H9 (cell line): ENCODE measurements at regions not wholly inside any gene's neighbourhood (a gene's known extent, or its start where the extent isn't known, plus 50 kb on each side); places are given as distances from the start of the nearest gene placed in this dataset.
A peak's percentile ranks its signal among the peaks of the same experiment; 100 is the strongest.

ENCODE experiments used
- DNase-seq: peaks from one replicate; pipeline ENCODE4 v3.0.0-alpha.2; 2017
- H2AFZ ChIP-seq: one replicate; pipeline ENCODE4 v1.6.1; 2013; ENCODE audit warnings: mild to moderate bottlenecking, low read length, control low read depth, moderate library complexity
- H2AK5ac ChIP-seq: 2 replicates; pipeline ENCODE4 v1.6.1; 2013; ENCODE audit warnings: low read length, control low read depth, mixed read lengths; ENCODE audit not compliant: insufficient read length
- H2BK120ac ChIP-seq: one replicate; pipeline ENCODE4 v1.6.1; 2013; ENCODE audit warnings: low read depth, mild to moderate bottlenecking, low read length, control low read depth, inconsistent platforms; ENCODE audit not compliant: poor library complexity, severe bottlenecking
- H2BK12ac ChIP-seq: 2 replicates; pipeline ENCODE4 v1.6.1; 2013; ENCODE audit warnings: low read length, control low read depth, mixed read lengths, low read depth; ENCODE audit not compliant: insufficient read length
- H2BK15ac ChIP-seq: 2 replicates; pipeline ENCODE4 v1.6.1; 2013; ENCODE audit warnings: low read depth, low read length, control low read depth
- H2BK20ac ChIP-seq: one replicate; pipeline ENCODE4 v1.6.1; 2013; ENCODE audit warnings: low read depth, mild to moderate bottlenecking, low read length, control low read depth, inconsistent platforms; ENCODE audit not compliant: poor library complexity, severe bottlenecking
- H2BK5ac ChIP-seq: 2 replicates; pipeline ENCODE4 v1.6.1; 2013; ENCODE audit warnings: low read length, control low read depth, mixed read lengths; ENCODE audit not compliant: insufficient read length
- H3K14ac ChIP-seq: 2 replicates; pipeline ENCODE4 v1.6.1; 2013; ENCODE audit warnings: low read length, control low read depth; ENCODE audit not compliant: insufficient read depth
- H3K18ac ChIP-seq: 2 replicates; pipeline ENCODE4 v1.6.1; 2013; ENCODE audit warnings: low read depth, mild to moderate bottlenecking, mixed read lengths, low read length, control low read depth; ENCODE audit not compliant: insufficient read length
- H3K23ac ChIP-seq: 2 replicates; pipeline ENCODE4 v1.6.1; 2013; ENCODE audit warnings: low read length, control low read depth, mixed read lengths, low read depth; ENCODE audit not compliant: insufficient read length
- H3K23me2 ChIP-seq: 2 replicates; pipeline ENCODE4 v1.6.1; 2013; ENCODE audit warnings: low read depth, mild to moderate bottlenecking, mixed read lengths, low read length, control low read depth; ENCODE audit not compliant: insufficient read length, poor library complexity, severe bottlenecking
- H3K27ac ChIP-seq: 2 replicates; pipeline ENCODE4 v1.5.1; 2013; ENCODE audit warnings: low read length, control low read depth, mixed read lengths, low read depth; ENCODE audit not compliant: insufficient read length
- H3K27me3 ChIP-seq: 2 replicates; pipeline ENCODE4 v1.6.1; 2013; ENCODE audit warnings: low read length, control low read depth, inconsistent platforms; ENCODE audit not compliant: insufficient read depth
- H3K4ac ChIP-seq: 2 replicates; pipeline ENCODE4 v1.6.1; 2013; ENCODE audit warnings: low read depth, mild to moderate bottlenecking, control low read depth, inconsistent platforms, low read length, moderate library complexity
- H3K4me1 ChIP-seq: 2 replicates; pipeline ENCODE4 v1.6.1; 2013; ENCODE audit warnings: low read length, control low read depth, inconsistent platforms; ENCODE audit not compliant: insufficient read depth
- H3K4me2 ChIP-seq: 2 replicates; pipeline ENCODE4 v1.6.1; 2013; ENCODE audit warnings: low read length, control low read depth, mixed read lengths; ENCODE audit not compliant: insufficient read length, insufficient read depth
- H3K56ac ChIP-seq: 2 replicates; pipeline ENCODE4 v1.6.1; 2013; ENCODE audit warnings: low read depth, mild to moderate bottlenecking, mixed read lengths, low read length, control low read depth; ENCODE audit not compliant: insufficient read length
- H3K79me1 ChIP-seq: 2 replicates; pipeline ENCODE4 v1.6.1; 2013; ENCODE audit warnings: low read depth, mild to moderate bottlenecking, moderate library complexity, low read length, control low read depth, inconsistent platforms; ENCODE audit not compliant: insufficient read depth, poor library complexity, severe bottlenecking
- H3K79me2 ChIP-seq: 2 replicates; pipeline ENCODE4 v1.6.1; 2013; ENCODE audit warnings: low read length, control low read depth, inconsistent platforms; ENCODE audit not compliant: insufficient read depth
- H3K9ac ChIP-seq: 2 replicates; pipeline ENCODE4 v1.6.1; 2013; ENCODE audit warnings: low read length, control low read depth, mixed read lengths; ENCODE audit not compliant: insufficient read length; ENCODE audit errors: extremely low read depth
- H3K9me3 ChIP-seq: one replicate; pipeline ENCODE4 v1.6.1; 2013; ENCODE audit warnings: low read depth, low read length, inconsistent platforms; ENCODE audit not compliant: control insufficient read depth
- H3T11ph ChIP-seq: one replicate; pipeline ENCODE4 v1.6.1; 2013; ENCODE audit warnings: mild to moderate bottlenecking, low read length, control low read depth, inconsistent platforms
- H4K20me1 ChIP-seq: one replicate; pipeline ENCODE4 v1.6.1; 2013; ENCODE audit not compliant: control insufficient read depth, insufficient read length, insufficient read depth
- H4K5ac ChIP-seq: 2 replicates; pipeline ENCODE4 v1.6.1; 2013; ENCODE audit warnings: low read depth, mild to moderate bottlenecking, mixed read lengths, low read length, control low read depth; ENCODE audit not compliant: insufficient read length
- H4K8ac ChIP-seq: replicated peaks from 2 replicates; pipeline ENCODE4 v1.6.1; 2013; ENCODE audit warnings: low read length, control low read depth, mixed read lengths, low read depth; ENCODE audit not compliant: insufficient read length
- H4K91ac ChIP-seq: 2 replicates; pipeline ENCODE4 v1.6.1; 2013; ENCODE audit warnings: low read depth, mild to moderate bottlenecking, moderate library complexity, mixed read lengths, low read length, control low read depth; ENCODE audit not compliant: insufficient read length
- H3K27ac Mint-ChIP-seq, 3 experiments: 2 replicates in 2 of 3; 3 replicates in 1 of 3; pipeline ENCODE4 v1.8.0; 2020 to 2021; ENCODE audit warnings: mixed read lengths in 3 of 3, mild to moderate bottlenecking in 1 of 3, moderate library complexity in 1 of 3
- H3K27me3 Mint-ChIP-seq: 2 replicates; pipeline ENCODE4 v1.8.0; 2021; ENCODE audit warnings: low read depth, mild to moderate bottlenecking, moderate library complexity, mixed read lengths
- H3K36me3 Mint-ChIP-seq, 3 experiments: 2 replicates in 2 of 3; 3 replicates in 1 of 3; pipeline ENCODE4 v1.8.0; 2020 to 2021; ENCODE audit warnings: low read depth in 3 of 3, mixed read lengths in 3 of 3; ENCODE audit not compliant: insufficient read depth in 1 of 3
- H3K4me1 Mint-ChIP-seq, 2 experiments: 2 replicates each; pipeline ENCODE4 v1.8.0; 2020; ENCODE audit warnings: mixed read lengths in 2 of 2
- H3K4me3 Mint-ChIP-seq, 2 experiments: 2 replicates in 1 of 2; 3 replicates in 1 of 2; pipeline ENCODE4 v1.8.0; 2020 to 2021; ENCODE audit warnings: mild to moderate bottlenecking in 2 of 2, mixed read lengths in 2 of 2, moderate library complexity in 1 of 2
- H3K9me3 Mint-ChIP-seq, 2 experiments: 2 replicates in 1 of 2; 3 replicates in 1 of 2; pipeline ENCODE4 v1.8.0; 2020; ENCODE audit warnings: mild to moderate bottlenecking in 2 of 2, mixed read lengths in 2 of 2, moderate library complexity in 1 of 2
- WGBS: extraction: QIAGEN DNeasy Blood & Tissue Kit; methylation state at CpG from one replicate; pipeline ENCODE4 v1.1.7; 2013; ENCODE audit warnings: missing lambda C conversion rate, low lambda C conversion rate, mixed read lengths; ENCODE audit not compliant: insufficient read length; ENCODE audit errors: extremely low coverage; 5-methylcytosine and 5-hydroxymethylcytosine counted together
- TF ChIP-seq, protein P1 (sequence below): fragments of 200-600 bp; sonication (generic); conservative IDR thresholded peaks from 3 replicates; pipeline ENCODE4 v1.8.0; 2021; ENCODE audit warnings: antibody characterized with exemption, mild to moderate bottlenecking

DNA sequence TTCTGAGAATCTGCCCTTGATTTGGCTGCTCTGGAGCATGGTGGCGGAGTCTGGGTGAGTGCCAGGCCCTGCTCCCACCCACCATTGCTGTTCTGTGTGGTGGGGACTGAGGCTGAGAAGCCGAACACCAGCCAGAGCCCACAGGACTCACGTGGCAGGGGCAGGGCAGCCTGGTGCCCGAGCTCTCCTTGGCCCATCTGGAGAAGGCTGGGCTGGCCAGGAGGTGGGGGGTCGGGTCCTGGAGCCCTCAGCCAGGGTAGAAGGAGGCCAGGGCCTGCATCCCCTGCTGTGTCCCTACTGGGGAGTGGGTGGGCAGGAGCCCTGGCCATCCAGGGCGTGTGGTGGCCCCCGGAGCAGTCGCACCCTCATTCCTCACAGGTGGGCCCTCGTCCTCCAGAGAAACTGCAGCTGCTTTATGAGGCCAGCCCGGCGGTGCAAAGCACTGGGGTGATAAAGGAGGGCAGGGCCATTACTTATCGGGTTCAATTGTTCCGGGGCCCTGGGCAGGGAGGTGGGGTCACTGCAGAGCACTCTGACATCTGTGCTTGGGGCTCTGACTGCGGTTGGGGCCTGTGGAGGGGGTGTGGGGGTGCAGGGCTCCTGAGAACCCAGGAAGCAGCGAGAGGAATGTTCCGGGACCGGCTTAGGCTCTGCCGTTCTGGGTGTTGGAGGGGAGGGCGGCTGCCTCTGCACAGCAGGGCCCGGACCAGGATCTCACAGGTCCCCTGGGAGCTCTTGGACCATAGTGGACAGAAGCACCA is 217.5 kb upstream of the C14orf180 start:
- no peak overlapping the region for H3K4me3 Mint-ChIP-seq
- H3K4me1 ChIP-seq: no peaks in the 10 kb centered on the region
- H3K18ac ChIP-seq: no peak overlapping the region
- no peak overlapping the region for H4K5ac ChIP-seq
- no peak overlapping the region for H4K91ac ChIP-seq
- H3K4ac ChIP-seq: no peak overlapping the region
- H3K27ac Mint-ChIP-seq: no peak overlapping the region
- DNase-seq: peak; percentile 15
- no peak overlapping the region for H2BK20ac ChIP-seq
- no peak overlapping the region for H3K56ac ChIP-seq
- no peaks in the 10 kb centered on the region for H4K20me1 ChIP-seq
- H2AFZ ChIP-seq: no peak overlapping the region
- no peak overlapping the region for H3K27ac ChIP-seq
- TF ChIP-seq, protein P1, sequence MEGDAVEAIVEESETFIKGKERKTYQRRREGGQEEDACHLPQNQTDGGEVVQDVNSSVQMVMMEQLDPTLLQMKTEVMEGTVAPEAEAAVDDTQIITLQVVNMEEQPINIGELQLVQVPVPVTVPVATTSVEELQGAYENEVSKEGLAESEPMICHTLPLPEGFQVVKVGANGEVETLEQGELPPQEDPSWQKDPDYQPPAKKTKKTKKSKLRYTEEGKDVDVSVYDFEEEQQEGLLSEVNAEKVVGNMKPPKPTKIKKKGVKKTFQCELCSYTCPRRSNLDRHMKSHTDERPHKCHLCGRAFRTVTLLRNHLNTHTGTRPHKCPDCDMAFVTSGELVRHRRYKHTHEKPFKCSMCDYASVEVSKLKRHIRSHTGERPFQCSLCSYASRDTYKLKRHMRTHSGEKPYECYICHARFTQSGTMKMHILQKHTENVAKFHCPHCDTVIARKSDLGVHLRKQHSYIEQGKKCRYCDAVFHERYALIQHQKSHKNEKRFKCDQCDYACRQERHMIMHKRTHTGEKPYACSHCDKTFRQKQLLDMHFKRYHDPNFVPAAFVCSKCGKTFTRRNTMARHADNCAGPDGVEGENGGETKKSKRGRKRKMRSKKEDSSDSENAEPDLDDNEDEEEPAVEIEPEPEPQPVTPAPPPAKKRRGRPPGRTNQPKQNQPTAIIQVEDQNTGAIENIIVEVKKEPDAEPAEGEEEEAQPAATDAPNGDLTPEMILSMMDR: no peak
- no peak overlapping the region for H3K14ac ChIP-seq
- H3K4me1 Mint-ChIP-seq: 0 out of 4 replicates have a peak, but pooled peaks cover 0 to 2% of the 10 kb centered on the region in 2 experiments
- H2BK120ac ChIP-seq: no peak overlapping the region
- H3K4me2 ChIP-seq: no peak overlapping the region
- H3K9ac ChIP-seq: no peak overlapping the region
- H3K36me3 Mint-ChIP-seq: no peaks in the 10 kb centered on the region
- H2BK12ac ChIP-seq: no peak overlapping the region
- H3K9me3 ChIP-seq: no peaks in the 10 kb centered on the region
- no peaks in the 10 kb centered on the region for H3K79me1 ChIP-seq
- H3K23me2 ChIP-seq: peaks cover 4% of the 10 kb centered on the region
- H3K79me2 ChIP-seq: no peaks in the 10 kb centered on the region
- H3T11ph ChIP-seq: no peak overlapping the region
- no peak overlapping the region for H2BK5ac ChIP-seq
- H2AK5ac ChIP-seq: no peak overlapping the region
- H2BK15ac ChIP-seq: no peak overlapping the region
- no peak overlapping the region for H4K8ac ChIP-seq
- no peak overlapping the region for H3K23ac ChIP-seq
- H3K9me3 Mint-ChIP-seq: no peaks in the 10 kb centered on the region; a peak in 1 of 5 replicates
- H3K27me3 ChIP-seq: no peaks in the 10 kb centered on the region
- whole genome bisulfite sequencing: no CpG with 5 or more reads among the region's 20 CpGs
- H3K27me3 Mint-ChIP-seq: peaks cover 3% of the 10 kb centered on the region
